HUDEP-2 (cell line): ENCODE measurements at regions not wholly inside any gene's neighbourhood (a gene's known extent, or its start where the extent isn't known, plus 50 kb on each side); places are given as distances from the start of the nearest gene placed in this dataset.

Source experiments
- DNase-seq, 76 experiments: peaks; one replicate each; lab custom pipeline; 2025; ENCODE audit not compliant: unreplicated experiment in 76 of 76; lab: John Stamatoyannopoulos, UW

GRCh38 chr2:239514754-239515530 is 114.1 kb upstream of the HDAC4 start:
- DNase-seq, result no peak

GRCh38 chr2:239512054-239512453 is 111.2 kb upstream of the HDAC4 start:
- no peak for DNase-seq

GRCh38 chr2:239509373-239510143 is 108.7 kb upstream of the HDAC4 start:
- no peak for DNase-seq

GRCh38 chr2:239508261-239508660 is 107.4 kb upstream of the HDAC4 start:
- no peak for DNase-seq

GRCh38 chr2:239507576-239508258 is 106.9 kb upstream of the HDAC4 start:
- no peak for DNase-seq

- DNase-seq, result no peak
Measured at GRCh38 chr2:239506961-239507360, 106.1 kb upstream of the HDAC4 start.

GRCh38 chr2:239506101-239506857 is 105.5 kb upstream of the HDAC4 start:
- DNase-seq, result no peak

GRCh38 chr2:239504643-239505235 is 103.9 kb upstream of the HDAC4 start:
- DNase-seq, result no peak

- DNase-seq, result no peak
Measured at GRCh38 chr2:239502430-239503186, 101.8 kb upstream of the HDAC4 start.

- no peak for DNase-seq
Measured at GRCh38 chr2:239500574-239501550, 100.0 kb upstream of the HDAC4 start.

- DNase-seq, result no peak
Measured at GRCh38 chr2:239499726-239500573, 99.1 kb upstream of the HDAC4 start.

GRCh38 chr2:239498981-239499634 is 98.3 kb upstream of the HDAC4 start:
- no peak for DNase-seq

GRCh38 chr2:239498576-239498975 is 97.8 kb upstream of the HDAC4 start:
- DNase-seq, result no peak

- DNase-seq, result peak in 7 of 76 experiments; percentile 1 to 21 (median 14)
Measured at GRCh38 chr2:239496700-239497099, 95.9 kb upstream of the HDAC4 start.

GRCh38 chr2:239495791-239496233 is 95.0 kb upstream of the HDAC4 start:
- DNase-seq, result no peak

- no peak for DNase-seq
Measured at GRCh38 chr2:239495175-239495574, 94.4 kb upstream of the HDAC4 start.

GRCh38 chr2:239494578-239494977 is 93.8 kb upstream of the HDAC4 start:
- DNase-seq, result no peak
